ENCODE measurements at regions not wholly inside any gene's neighbourhood (a gene's known extent, or its start where the extent isn't known, plus 50 kb on each side); places are given as distances from the start of the nearest gene placed in this dataset.

- Histone ChIP-seq H3K9me3 (no peaks in the 10 kb centered on the region), H3K27ac (peak overlapping the region; percentile 100), H3K4me3 (peak overlapping the region; percentile 35), H3K4me2 (peak overlapping the region; percentile 95), H3K4me1 (peaks cover 63% of the 10 kb centered on the region)
- ChIA-PET CTCF (interaction anchor here (1.0 to 1.5 kb wide), 3 partner anchors 11 to 122 kb away, joined by 3 to 5 read pairs (median 3); no protein-coding TSS in a partner anchor), POLR2A (interaction anchor here (1.1 to 2.1 kb wide), 3 partner anchors 9 to 11 kb away, joined by 4 to 37 read pairs (median 7); no protein-coding TSS in a partner anchor)
- 16% methylated on average over 19 of the region's 22 CpGs for WGBS (ENCODE audit: missing lambda C conversion rate)
- DNase-seq (ENCODE audit: low read depth in 1 of 2, low spot score in 1 of 2) (peak; percentile 78 to 98), FAIRE-seq (no peak), ATAC-seq (peak; percentile 77 to 78)
- TF ChIP-seq FOSL2 (IDR thresholded peaks at IDR 0.05) (0 out of 2 replicates have a peak, but pooled peaks have one; percentile 17), FOSL2 (CRISPR knock-in tag; IDR thresholded peaks at IDR 0.05) (peak; percentile 76), ESRRA (IDR thresholded peaks at IDR 0.05; ENCODE audit: borderline replicate concordance, low read length) (no peak), ZNF302 (CRISPR knock-in tag; IDR thresholded peaks at IDR 0.05) (peak; percentile 59; the same call in 1 of the 2 replicates), EHF (CRISPR knock-in tag; IDR thresholded peaks at IDR 0.05) (peak; percentile 33), FOSB (CRISPR knock-in tag; IDR thresholded peaks at IDR 0.05) (peak; percentile 57), CEBPB (IDR thresholded peaks at IDR 0.05) (no peak), HOXB5 (CRISPR knock-in tag; IDR thresholded peaks at IDR 0.05) (peak; percentile 72), CHD2 (IDR thresholded peaks at IDR 0.05; ENCODE audit: low read length, partially characterized antibody) (no peak), SREBF2 (IDR thresholded peaks at IDR 0.05) (no peak), KDM5A (IDR thresholded peaks at IDR 0.05) (no peak), RARB (CRISPR knock-in tag; IDR thresholded peaks at IDR 0.05) (peak; percentile 83; the same call in 1 of the 2 replicates), POLR2A (IDR thresholded peaks at IDR 0.05; ENCODE audit: low read length) (no peak), NFE2L2 (conservative IDR thresholded peaks at IDR 0.05; ENCODE audit: low read length) (no peak), RNF2 (IDR thresholded peaks at IDR 0.05; ENCODE audit: borderline replicate concordance, low read depth) (no peak), GATA3 (IDR thresholded peaks at IDR 0.05; ENCODE audit: borderline replicate concordance) (peak; percentile 77), CBX2 (IDR thresholded peaks at IDR 0.05; ENCODE audit: borderline replicate concordance, low read depth) (no peak), BHLHE40 (IDR thresholded peaks at IDR 0.05; ENCODE audit: low read depth, low read length) (no peak), ZFP36 (IDR thresholded peaks at IDR 0.05; ENCODE audit: borderline replicate concordance, partially characterized antibody) (no peak), TP53 (CRISPR knock-in tag; IDR thresholded peaks at IDR 0.05) (peak; percentile 56; the same call in 1 of the 2 replicates), TFCP2L1 (CRISPR knock-in tag; IDR thresholded peaks at IDR 0.05) (peak; percentile 72; the same call in 1 of the 2 replicates), JUNB (IDR thresholded peaks at IDR 0.05) (peak; percentile 60), POLR2AphosphoS2 (conservative IDR thresholded peaks at IDR 0.05; ENCODE audit: low read length) (no peak), ZC3H11A (IDR thresholded peaks at IDR 0.05) (no peak), ELK1 (IDR thresholded peaks at IDR 0.05; ENCODE audit: low read depth, low read length) (no peak), SMC3 (IDR thresholded peaks at IDR 0.05) (no peak), RFX5 (IDR thresholded peaks at IDR 0.05) (no peak), USF2 (IDR thresholded peaks at IDR 0.05) (peak; percentile 89), NPAS2 (CRISPR knock-in tag; IDR thresholded peaks at IDR 0.05; ENCODE audit: borderline replicate concordance) (no peak; the same call in 1 of the 2 replicates), PHF8 (IDR thresholded peaks at IDR 0.05; ENCODE audit: borderline replicate concordance, low read depth) (no peak), HOXA7 (CRISPR knock-in tag; IDR thresholded peaks at IDR 0.05) (peak; percentile 86; the same call in 1 of the 2 replicates), MAFK (IDR thresholded peaks at IDR 0.05; ENCODE audit: partially characterized antibody) (no peak), KDM1A (IDR thresholded peaks at IDR 0.05; ENCODE audit: low read depth) (no peak)
- TF ChIP-seq, protein P1, sequence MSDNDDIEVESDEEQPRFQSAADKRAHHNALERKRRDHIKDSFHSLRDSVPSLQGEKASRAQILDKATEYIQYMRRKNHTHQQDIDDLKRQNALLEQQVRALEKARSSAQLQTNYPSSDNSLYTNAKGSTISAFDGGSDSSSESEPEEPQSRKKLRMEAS (IDR thresholded peaks at IDR 0.05): peak; percentile 86
- TF ChIP-seq, protein P2, sequence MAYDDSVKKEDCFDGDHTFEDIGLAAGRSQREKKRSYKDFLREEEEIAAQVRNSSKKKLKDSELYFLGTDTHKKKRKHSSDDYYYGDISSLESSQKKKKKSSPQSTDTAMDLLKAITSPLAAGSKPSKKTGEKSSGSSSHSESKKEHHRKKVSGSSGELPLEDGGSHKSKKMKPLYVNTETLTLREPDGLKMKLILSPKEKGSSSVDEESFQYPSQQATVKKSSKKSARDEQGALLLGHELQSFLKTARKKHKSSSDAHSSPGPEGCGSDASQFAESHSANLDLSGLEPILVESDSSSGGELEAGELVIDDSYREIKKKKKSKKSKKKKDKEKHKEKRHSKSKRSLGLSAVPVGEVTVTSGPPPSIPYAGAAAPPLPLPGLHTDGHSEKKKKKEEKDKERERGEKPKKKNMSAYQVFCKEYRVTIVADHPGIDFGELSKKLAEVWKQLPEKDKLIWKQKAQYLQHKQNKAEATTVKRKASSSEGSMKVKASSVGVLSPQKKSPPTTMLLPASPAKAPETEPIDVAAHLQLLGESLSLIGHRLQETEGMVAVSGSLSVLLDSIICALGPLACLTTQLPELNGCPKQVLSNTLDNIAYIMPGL (CRISPR knock-in tag; IDR thresholded peaks at IDR 0.05; ENCODE audit: borderline replicate concordance): no peak
- TF ChIP-seq, protein P3, sequence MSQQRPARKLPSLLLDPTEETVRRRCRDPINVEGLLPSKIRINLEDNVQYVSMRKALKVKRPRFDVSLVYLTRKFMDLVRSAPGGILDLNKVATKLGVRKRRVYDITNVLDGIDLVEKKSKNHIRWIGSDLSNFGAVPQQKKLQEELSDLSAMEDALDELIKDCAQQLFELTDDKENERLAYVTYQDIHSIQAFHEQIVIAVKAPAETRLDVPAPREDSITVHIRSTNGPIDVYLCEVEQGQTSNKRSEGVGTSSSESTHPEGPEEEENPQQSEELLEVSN (IDR thresholded peaks at IDR 0.05; ENCODE audit: borderline replicate concordance, low read depth): peak; percentile 67; the same call in 1 of the 2 replicates
- TF ChIP-seq, protein P4, sequence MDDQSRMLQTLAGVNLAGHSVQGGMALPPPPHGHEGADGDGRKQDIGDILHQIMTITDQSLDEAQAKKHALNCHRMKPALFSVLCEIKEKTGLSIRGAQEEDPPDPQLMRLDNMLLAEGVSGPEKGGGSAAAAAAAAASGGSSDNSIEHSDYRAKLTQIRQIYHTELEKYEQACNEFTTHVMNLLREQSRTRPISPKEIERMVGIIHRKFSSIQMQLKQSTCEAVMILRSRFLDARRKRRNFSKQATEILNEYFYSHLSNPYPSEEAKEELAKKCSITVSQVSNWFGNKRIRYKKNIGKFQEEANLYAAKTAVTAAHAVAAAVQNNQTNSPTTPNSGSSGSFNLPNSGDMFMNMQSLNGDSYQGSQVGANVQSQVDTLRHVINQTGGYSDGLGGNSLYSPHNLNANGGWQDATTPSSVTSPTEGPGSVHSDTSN (IDR thresholded peaks at IDR 0.05): peak; percentile 45; the same call in 1 of the 2 replicates
These were observed 94.7 kb downstream of the SIK1 start for GRCh38 chr21:43331962-43332828.
